A172 (cell line): ENCODE measurements at regions not wholly inside any gene's neighbourhood (a gene's known extent, or its start where the extent isn't known, plus 50 kb on each side); places are given as distances from the start of the nearest gene placed in this dataset.
"Not testable (repeated sequence)": the region's sequence is repeated elsewhere in the genome, so short reads cannot be mapped to it uniquely, and the experiment has no call there.

Experiments
- DNase-seq: peaks from one replicate; pipeline ENCODE4 v3.0.0-alpha.2; 2015; ENCODE audit warnings: low spot score

GRCh38 chr10:120048391-120048790 is 155.9 kb downstream of the SEC23IP start:
- DNase-seq = no peak

- DNase-seq = no peak
Observed at GRCh38 chr10:120051671-120052070, 159.1 kb downstream of the SEC23IP start.

- no peak for DNase-seq
Observed at GRCh38 chr10:120052964-120053702, 160.6 kb downstream of the SEC23IP start.

GRCh38 chr10:120059790-120060189 is 167.3 kb downstream of the SEC23IP start:
- DNase-seq = not testable (repeated sequence)

- DNase-seq = no peak
Observed at GRCh38 chr10:120067427-120067826, 174.9 kb downstream of the SEC23IP start.

GRCh38 chr10:120069700-120070099 is 177.2 kb downstream of the SEC23IP start:
- DNase-seq = no peak

- no peak for DNase-seq
Observed at GRCh38 chr10:120075349-120075748, 182.8 kb downstream of the SEC23IP start.

- no peak for DNase-seq
Observed at GRCh38 chr10:120076996-120077706, 184.6 kb downstream of the SEC23IP start.

GRCh38 chr10:120077707-120078492 is 185.4 kb downstream of the SEC23IP start:
- no peak for DNase-seq

- no peak for DNase-seq
Observed at GRCh38 chr10:120085096-120085796, 192.7 kb downstream of the SEC23IP start.

GRCh38 chr10:120086066-120086465 is 193.5 kb downstream of the SEC23IP start:
- DNase-seq = no peak

- DNase-seq = no peak
Observed at GRCh38 chr10:120087109-120087508, 194.6 kb downstream of the SEC23IP start.

GRCh38 chr10:120095875-120096274 is 203.3 kb downstream of the SEC23IP start:
- DNase-seq = no peak

GRCh38 chr10:120097766-120098165 is 205.2 kb downstream of the SEC23IP start:
- no peak for DNase-seq

- DNase-seq = no peak
Observed at GRCh38 chr10:120098232-120098930, 205.9 kb downstream of the SEC23IP start.

GRCh38 chr10:120103738-120104560 is 211.4 kb downstream of the SEC23IP start:
- DNase-seq = no peak

- no peak for DNase-seq
Observed at GRCh38 chr10:120105001-120105400, 212.5 kb downstream of the SEC23IP start.

GRCh38 chr10:120105492-120105891 is 213.0 kb downstream of the SEC23IP start:
- no peak for DNase-seq

- DNase-seq = no peak
Observed at GRCh38 chr10:120108916-120109315, 216.4 kb downstream of the SEC23IP start.

GRCh38 chr10:120109725-120110124 is 217.2 kb downstream of the SEC23IP start:
- not testable (repeated sequence) for DNase-seq
